ENCODE measurements at regions not wholly inside any gene's neighbourhood (a gene's known extent, or its start where the extent isn't known, plus 50 kb on each side); places are given as distances from the start of the nearest gene placed in this dataset.
"Not testable (repeated sequence)": the region's sequence is repeated elsewhere in the genome, so short reads cannot be mapped to it uniquely, and the experiment has no call there.

GRCh38 chr1:70751676-70752287, 295.8 kb downstream of the PTGER3 start:
- not testable (repeated sequence) for DNase-seq (ENCODE audit: low read depth)

- no peak for DNase-seq (ENCODE audit: low read depth)
These were observed 292.9 kb downstream of the PTGER3 start for GRCh38 chr1:70754701-70755100.

- DNase-seq (ENCODE audit: low read depth) = peak; percentile 53
These were observed 287.5 kb downstream of the PTGER3 start for GRCh38 chr1:70760154-70760553.

- no peak for DNase-seq (ENCODE audit: low read depth)
These were observed 285.2 kb downstream of the PTGER3 start for GRCh38 chr1:70762386-70762785.

GRCh38 chr1:70764747-70765146, 282.9 kb downstream of the PTGER3 start:
- DNase-seq (ENCODE audit: low read depth) = peak; percentile 78

GRCh38 chr1:70767377-70767776, 280.2 kb downstream of the PTGER3 start:
- peak; percentile 78 for DNase-seq (ENCODE audit: low read depth)

- DNase-seq (ENCODE audit: low read depth) = peak; percentile 72
These were observed 279.4 kb downstream of the PTGER3 start for GRCh38 chr1:70768216-70768615.

- peak; percentile 43 for DNase-seq (ENCODE audit: low read depth)
These were observed 269.4 kb downstream of the PTGER3 start for GRCh38 chr1:70778056-70778762.

GRCh38 chr1:70778934-70779333, 268.7 kb downstream of the PTGER3 start:
- DNase-seq (ENCODE audit: low read depth) = no peak

- DNase-seq (ENCODE audit: low read depth) = peak; percentile 96
These were observed 268.0 kb downstream of the PTGER3 start for GRCh38 chr1:70779571-70779970.

GRCh38 chr1:70785287-70785686, 262.3 kb downstream of the PTGER3 start:
- DNase-seq (ENCODE audit: low read depth) = no peak

GRCh38 chr1:70790232-70790923, 257.2 kb downstream of the PTGER3 start:
- DNase-seq (ENCODE audit: low read depth) = peak; percentile 66

GRCh38 chr1:70795064-70795463, 252.6 kb downstream of the PTGER3 start:
- not testable (repeated sequence) for DNase-seq (ENCODE audit: low read depth)

- not testable (repeated sequence) for DNase-seq (ENCODE audit: low read depth)
These were observed 251.3 kb downstream of the PTGER3 start for GRCh38 chr1:70796298-70796697.

GRCh38 chr1:70802625-70803024, 245.0 kb downstream of the PTGER3 start:
- not testable (repeated sequence) for DNase-seq (ENCODE audit: low read depth)

GRCh38 chr1:70805641-70806040, 242.0 kb downstream of the PTGER3 start:
- DNase-seq (ENCODE audit: low read depth) = no peak

GRCh38 chr1:70807088-70807664, 240.4 kb downstream of the PTGER3 start:
- no peak for DNase-seq (ENCODE audit: low read depth)

- no peak for DNase-seq (ENCODE audit: low read depth)
These were observed 238.5 kb downstream of the PTGER3 start for GRCh38 chr1:70809069-70809468.

- no peak for DNase-seq (ENCODE audit: low read depth)
These were observed 235.8 kb downstream of the PTGER3 start for GRCh38 chr1:70811815-70812214.

GRCh38 chr1:70812442-70813109, 235.0 kb downstream of the PTGER3 start:
- peak; percentile 26 for DNase-seq (ENCODE audit: low read depth)

GRCh38 chr1:70818401-70818800, 229.2 kb downstream of the PTGER3 start:
- peak; percentile 68 for DNase-seq (ENCODE audit: low read depth)

GRCh38 chr1:70819231-70819630, 228.4 kb downstream of the PTGER3 start:
- DNase-seq (ENCODE audit: low read depth) = no peak

All from M059J (cell line).